IMR-90 (cell line): ENCODE measurements at regions not wholly inside any gene's neighbourhood (a gene's known extent, or its start where the extent isn't known, plus 50 kb on each side); places are given as distances from the start of the nearest gene placed in this dataset.

Experiments used
- MXI1 ChIP-seq: IDR thresholded peaks from 2 replicates; pipeline ENCODE4 v1.6.1; 2012; ENCODE audit warnings: low read depth, mild to moderate bottlenecking, low read length, moderate library complexity, borderline replicate concordance
- NFE2L2 ChIP-seq: fragments of 150-350 bp; IDR thresholded peaks from 2 replicates; pipeline ENCODE4 v1.6.1; 2016; ENCODE audit warnings: low read depth, mild to moderate bottlenecking, low read length
- POLR2A ChIP-seq: IDR thresholded peaks from 2 replicates; pipeline ENCODE4 v1.6.1; 2012; ENCODE audit warnings: mild to moderate bottlenecking, low read depth, low read length
- RAD21 ChIP-seq: IDR thresholded peaks from 2 replicates; pipeline ENCODE4 v1.6.1; 2012; ENCODE audit warnings: low read length, improper control_type of control experiment
- RFX5 ChIP-seq: IDR thresholded peaks from 2 replicates; pipeline ENCODE4 v1.8.0; 2012; ENCODE audit warnings: low read depth, mild to moderate bottlenecking, low read length, moderate library complexity
- SMC3 ChIP-seq: fragments of 150-350 bp; IDR thresholded peaks from 2 replicates; pipeline ENCODE4 v1.6.1; 2016; ENCODE audit warnings: low read depth, mild to moderate bottlenecking, antibody characterized with exemption, low read length, moderate library complexity
- TF ChIP-seq, protein P1 (sequence below): conservative IDR thresholded peaks from 2 replicates; pipeline ENCODE4 v1.5.1; 2012; ENCODE audit warnings: mild to moderate bottlenecking, low read depth, low read length, improper control_type of control experiment
- TF ChIP-seq, protein P2 (sequence below): fragments of 150-350 bp; IDR thresholded peaks from 2 replicates; pipeline ENCODE4 v1.6.1; 2017; ENCODE audit warnings: mild to moderate bottlenecking, antibody characterized with exemption, low read length, low read depth

DNA sequence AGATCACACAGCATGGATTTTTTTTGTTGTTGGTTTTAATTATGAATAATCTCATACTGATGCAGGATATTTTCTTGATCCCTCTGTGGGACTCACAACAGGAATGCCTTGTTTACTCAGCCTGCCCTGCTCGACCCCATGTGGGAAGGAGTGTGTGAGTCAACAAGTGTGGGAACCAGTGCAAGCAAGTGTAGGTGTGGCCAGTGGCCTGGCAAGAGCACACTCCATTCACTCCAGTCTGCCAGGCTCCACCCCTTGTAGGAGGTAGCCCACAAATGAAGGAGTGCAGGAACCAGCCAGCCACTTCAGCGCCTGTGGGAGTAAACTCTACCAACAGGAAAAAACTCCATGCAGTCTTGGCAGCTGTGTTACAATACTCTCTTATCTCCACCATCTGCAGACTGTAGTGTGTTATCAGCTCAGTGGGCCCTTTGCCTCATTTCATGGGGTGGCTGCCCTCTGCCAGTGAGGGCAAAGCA is 393.6 kb downstream of the OTOL1 start:
- TF ChIP-seq, protein P1, sequence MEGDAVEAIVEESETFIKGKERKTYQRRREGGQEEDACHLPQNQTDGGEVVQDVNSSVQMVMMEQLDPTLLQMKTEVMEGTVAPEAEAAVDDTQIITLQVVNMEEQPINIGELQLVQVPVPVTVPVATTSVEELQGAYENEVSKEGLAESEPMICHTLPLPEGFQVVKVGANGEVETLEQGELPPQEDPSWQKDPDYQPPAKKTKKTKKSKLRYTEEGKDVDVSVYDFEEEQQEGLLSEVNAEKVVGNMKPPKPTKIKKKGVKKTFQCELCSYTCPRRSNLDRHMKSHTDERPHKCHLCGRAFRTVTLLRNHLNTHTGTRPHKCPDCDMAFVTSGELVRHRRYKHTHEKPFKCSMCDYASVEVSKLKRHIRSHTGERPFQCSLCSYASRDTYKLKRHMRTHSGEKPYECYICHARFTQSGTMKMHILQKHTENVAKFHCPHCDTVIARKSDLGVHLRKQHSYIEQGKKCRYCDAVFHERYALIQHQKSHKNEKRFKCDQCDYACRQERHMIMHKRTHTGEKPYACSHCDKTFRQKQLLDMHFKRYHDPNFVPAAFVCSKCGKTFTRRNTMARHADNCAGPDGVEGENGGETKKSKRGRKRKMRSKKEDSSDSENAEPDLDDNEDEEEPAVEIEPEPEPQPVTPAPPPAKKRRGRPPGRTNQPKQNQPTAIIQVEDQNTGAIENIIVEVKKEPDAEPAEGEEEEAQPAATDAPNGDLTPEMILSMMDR, result no peak
- TF ChIP-seq, protein P2, sequence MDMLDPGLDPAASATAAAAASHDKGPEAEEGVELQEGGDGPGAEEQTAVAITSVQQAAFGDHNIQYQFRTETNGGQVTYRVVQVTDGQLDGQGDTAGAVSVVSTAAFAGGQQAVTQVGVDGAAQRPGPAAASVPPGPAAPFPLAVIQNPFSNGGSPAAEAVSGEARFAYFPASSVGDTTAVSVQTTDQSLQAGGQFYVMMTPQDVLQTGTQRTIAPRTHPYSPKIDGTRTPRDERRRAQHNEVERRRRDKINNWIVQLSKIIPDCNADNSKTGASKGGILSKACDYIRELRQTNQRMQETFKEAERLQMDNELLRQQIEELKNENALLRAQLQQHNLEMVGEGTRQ, result no peak
- TF ChIP-seq POLR2A (no peak), SMC3 (no peak), RFX5 (no peak), RAD21 (no peak), NFE2L2 (no peak), MXI1 (no peak)
